ENCODE measurements at regions not wholly inside any gene's neighbourhood (a gene's known extent, or its start where the extent isn't known, plus 50 kb on each side); places are given as distances from the start of the nearest gene placed in this dataset.
A peak's percentile ranks its signal among the peaks of the same experiment; 100 is the strongest.
"Not testable (repeated sequence)": the region's sequence is repeated elsewhere in the genome, so short reads cannot be mapped to it uniquely, and the experiment has no call there.

GRCh38 chr4:116627545-116627944, 457.8 kb downstream of the TRAM1L1 start:
- CTCF ChIA-PET, result no interaction called here
- POLR2A ChIA-PET, result no interaction called here
- H3K4me3 Mint-ChIP-seq, result no peak overlapping the region
- intact Hi-C loops (cut with micrococcal nuclease), result no loop called here
- H3K4me1 Mint-ChIP-seq (ENCODE audit: low read depth), result no peaks in the 10 kb centered on the region
- no peak for ATAC-seq
- H3K36me3 Mint-ChIP-seq (ENCODE audit: low read depth), result no peaks in the 10 kb centered on the region
- DNase-seq, result no peak
- H3K27ac Mint-ChIP-seq, result no peak overlapping the region
- H3K9me3 Mint-ChIP-seq, result peaks cover 2% of the 10 kb centered on the region
- H3K27me3 Mint-ChIP-seq, result no peaks in the 10 kb centered on the region
- TF ChIP-seq, protein P1, sequence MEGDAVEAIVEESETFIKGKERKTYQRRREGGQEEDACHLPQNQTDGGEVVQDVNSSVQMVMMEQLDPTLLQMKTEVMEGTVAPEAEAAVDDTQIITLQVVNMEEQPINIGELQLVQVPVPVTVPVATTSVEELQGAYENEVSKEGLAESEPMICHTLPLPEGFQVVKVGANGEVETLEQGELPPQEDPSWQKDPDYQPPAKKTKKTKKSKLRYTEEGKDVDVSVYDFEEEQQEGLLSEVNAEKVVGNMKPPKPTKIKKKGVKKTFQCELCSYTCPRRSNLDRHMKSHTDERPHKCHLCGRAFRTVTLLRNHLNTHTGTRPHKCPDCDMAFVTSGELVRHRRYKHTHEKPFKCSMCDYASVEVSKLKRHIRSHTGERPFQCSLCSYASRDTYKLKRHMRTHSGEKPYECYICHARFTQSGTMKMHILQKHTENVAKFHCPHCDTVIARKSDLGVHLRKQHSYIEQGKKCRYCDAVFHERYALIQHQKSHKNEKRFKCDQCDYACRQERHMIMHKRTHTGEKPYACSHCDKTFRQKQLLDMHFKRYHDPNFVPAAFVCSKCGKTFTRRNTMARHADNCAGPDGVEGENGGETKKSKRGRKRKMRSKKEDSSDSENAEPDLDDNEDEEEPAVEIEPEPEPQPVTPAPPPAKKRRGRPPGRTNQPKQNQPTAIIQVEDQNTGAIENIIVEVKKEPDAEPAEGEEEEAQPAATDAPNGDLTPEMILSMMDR (IDR thresholded peaks at IDR 0.05), result no peak

DNA sequence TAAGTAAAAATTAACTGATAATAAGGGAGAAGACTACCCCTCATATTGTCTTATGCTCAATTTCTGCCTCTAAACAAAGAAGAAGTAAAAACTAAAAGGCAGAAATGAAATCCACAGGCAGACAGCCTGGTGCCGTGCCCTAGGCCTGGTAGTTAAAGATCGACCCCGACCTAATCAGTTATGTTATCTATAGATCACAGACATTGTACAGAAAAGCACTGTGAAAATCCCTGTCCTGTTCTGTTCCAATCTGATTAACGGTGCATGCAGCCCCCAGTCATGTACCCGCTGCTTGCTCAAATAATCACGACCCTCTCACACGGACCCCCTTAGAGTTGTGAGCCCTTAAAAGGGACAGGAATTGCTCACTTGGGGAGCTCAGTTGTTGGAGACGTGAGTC, 465.9 kb downstream of the TRAM1L1 start:
- H3K27me3 Mint-ChIP-seq; DNase-seq; POLR2A ChIA-PET; H3K36me3 Mint-ChIP-seq (ENCODE audit: low read depth); H3K27ac Mint-ChIP-seq; ATAC-seq; H3K9me3 Mint-ChIP-seq; H3K4me1 Mint-ChIP-seq (ENCODE audit: low read depth); CTCF ChIA-PET; intact Hi-C loops (cut with micrococcal nuclease); H3K4me3 Mint-ChIP-seq: not testable (repeated sequence)

DNA sequence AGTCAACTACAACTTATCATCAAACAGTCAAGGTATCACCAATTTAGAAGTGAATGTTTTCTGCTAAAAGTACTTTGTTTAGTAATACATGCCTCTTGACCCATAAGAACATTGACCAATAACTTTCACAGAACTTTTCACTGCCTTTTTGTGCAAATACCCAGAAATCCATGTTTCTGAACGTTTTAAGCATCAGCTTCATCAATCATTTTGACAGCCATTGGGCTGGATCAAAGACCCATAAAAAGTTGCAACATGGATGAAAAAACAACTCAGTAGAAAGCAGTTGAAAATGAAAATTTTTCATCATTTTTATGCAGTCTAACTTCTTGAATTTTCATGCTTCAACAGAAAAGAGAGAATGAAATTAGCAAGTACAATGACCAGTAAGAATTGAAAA, 466.7 kb downstream of the TRAM1L1 start:
- DNase-seq (no peak), ATAC-seq (no peak)
- Mint-ChIP-seq H3K27ac (no peak overlapping the region), H3K27me3 (no peaks in the 10 kb centered on the region), H3K4me1 (ENCODE audit: low read depth) (no peaks in the 10 kb centered on the region), H3K4me3 (no peak overlapping the region), H3K9me3 (peaks cover 2% of the 10 kb centered on the region), H3K36me3 (ENCODE audit: low read depth) (no peaks in the 10 kb centered on the region)
- intact Hi-C loops (cut with micrococcal nuclease), result no loop called here
- TF ChIP-seq, protein P1 (IDR thresholded peaks at IDR 0.05), result no peak
- POLR2A ChIA-PET, result no interaction called here
- CTCF ChIA-PET, result no interaction called here

DNA sequence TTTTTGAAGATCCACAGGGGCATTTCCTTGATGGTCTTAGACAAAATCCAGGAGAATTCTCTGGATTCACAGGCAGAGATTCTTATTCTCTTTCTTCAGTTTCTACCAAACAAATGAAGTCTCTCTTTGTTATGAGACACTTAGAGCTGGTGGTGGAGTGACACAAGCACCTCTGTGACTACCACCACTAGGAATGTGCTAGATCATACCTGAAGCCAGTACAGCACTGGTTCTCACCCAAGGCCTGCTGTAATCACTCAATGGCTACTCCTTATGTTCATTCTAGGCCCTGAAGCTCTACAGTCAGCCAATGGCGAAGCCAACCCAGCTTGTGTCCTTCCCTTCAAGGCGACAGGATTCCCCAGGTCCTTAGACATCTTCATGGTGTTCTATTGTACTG, 482.3 kb downstream of the TRAM1L1 start:
- intact Hi-C loops (cut with micrococcal nuclease), result no loop called here
- H3K27ac Mint-ChIP-seq, result no peak overlapping the region
- ATAC-seq, result no peak

DNA sequence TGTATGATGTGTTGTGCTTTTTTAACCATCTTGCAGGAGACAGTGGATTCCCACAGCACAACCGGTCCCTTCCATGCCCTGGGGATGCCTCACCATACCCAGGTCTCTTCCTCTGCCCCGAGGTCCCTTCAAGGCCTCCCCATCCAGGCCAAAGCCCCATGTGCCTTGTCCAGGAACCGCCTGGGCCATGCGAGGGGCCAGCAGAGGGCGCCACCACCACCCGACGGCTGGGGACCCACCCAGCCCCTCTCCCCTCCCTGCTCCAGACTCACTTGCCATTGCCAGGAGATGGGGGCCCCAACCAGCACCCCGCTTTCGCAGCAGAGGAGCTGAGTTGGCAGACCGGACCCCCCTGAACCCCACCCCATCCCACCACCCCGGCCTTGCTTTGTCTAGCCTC, 485.5 kb downstream of the TRAM1L1 start:
- H3K27ac Mint-ChIP-seq, result no peak overlapping the region
- no peaks in the 10 kb centered on the region for H3K27me3 Mint-ChIP-seq
- H3K4me1 Mint-ChIP-seq (ENCODE audit: low read depth), result no peaks in the 10 kb centered on the region
- POLR2A ChIA-PET, result no interaction called here
- no peak overlapping the region for H3K4me3 Mint-ChIP-seq
- no peaks in the 10 kb centered on the region for H3K36me3 Mint-ChIP-seq (ENCODE audit: low read depth)
- H3K9me3 Mint-ChIP-seq, result no peaks in the 10 kb centered on the region
- TF ChIP-seq, protein P1 (IDR thresholded peaks at IDR 0.05), result no peak
- no peak for ATAC-seq
- CTCF ChIA-PET, result no interaction called here
- intact Hi-C loops (cut with micrococcal nuclease), result no loop called here
- peak; percentile 10 for DNase-seq

More for the DNA sequence above, 482.3 kb downstream of the TRAM1L1 start:
- ChIA-PET CTCF (no interaction called here), POLR2A (no interaction called here)
- no peak for DNase-seq
- H3K9me3 Mint-ChIP-seq, result no peaks in the 10 kb centered on the region
- no peak overlapping the region for H3K4me3 Mint-ChIP-seq
- no peaks in the 10 kb centered on the region for H3K27me3 Mint-ChIP-seq
- TF ChIP-seq, protein P1 (IDR thresholded peaks at IDR 0.05), result no peak
- no peaks in the 10 kb centered on the region for H3K4me1 Mint-ChIP-seq (ENCODE audit: low read depth)
- H3K36me3 Mint-ChIP-seq (ENCODE audit: low read depth), result no peaks in the 10 kb centered on the region

Measured in activated CD8-positive, alpha-beta T cell treated with anti-CD3 and anti-CD28 coated beads for 36 hours (primary cell).